Activated naive CD4-positive, alpha-beta T cell treated with anti-CD3 and anti-CD28 coated beads, Interleukin-2, amount 50 U/mL, for 72 hours (primary cell): ENCODE measurements at regions not wholly inside any gene's neighbourhood (a gene's known extent, or its start where the extent isn't known, plus 50 kb on each side); places are given as distances from the start of the nearest gene placed in this dataset.
A peak's percentile ranks its signal among the peaks of the same experiment; 100 is the strongest.

ENCODE experiments used
- ATAC-seq, 2 donors: fragments of 150-1000 bp; cut with Tn5 transposase; 2 replicates each; pipeline ENCODE4 v1.10.0; 2021; ENCODE audit warnings: mild to moderate bottlenecking in 2 of 2, moderate library complexity in 2 of 2
- DNase-seq, 2 donors: peaks; one replicate each; pipeline ENCODE4 v3.0.0; 2021 to 2022; ENCODE audit warnings: low spot score in 2 of 2
- H3K27ac Mint-ChIP-seq, 2 donors: one replicate each; pipeline ENCODE4 v1.8.0; 2022; ENCODE audit warnings: mild to moderate bottlenecking in 2 of 2, mixed read lengths in 2 of 2
- H3K36me3 Mint-ChIP-seq, 2 donors: one replicate each; pipeline ENCODE4 v1.8.0; 2022; ENCODE audit warnings: mixed read lengths in 2 of 2
- H3K9me3 Mint-ChIP-seq, 2 donors: one replicate each; pipeline ENCODE4 v1.8.0; 2022; ENCODE audit warnings: mixed read lengths in 2 of 2

GRCh38 chr6:11368264-11368663 is 135.8 kb upstream of the NEDD9 start:
- ATAC-seq (no peak), DNase-seq (no peak)
- Mint-ChIP-seq H3K36me3 (peaks cover 18 to 24% of the 10 kb centered on the region in 2 donors), H3K9me3 (peaks cover 4 to 12% of the 10 kb centered on the region in 2 donors), H3K27ac (peak overlapping the region in 1 of 2 donors; percentile 77)

GRCh38 chr6:11367638-11368199 is 135.3 kb upstream of the NEDD9 start:
- Mint-ChIP-seq H3K27ac (peak overlapping the region in 1 of 2 donors; percentile 62), H3K9me3 (peaks cover 4 to 12% of the 10 kb centered on the region in 2 donors), H3K36me3 (peaks cover 18 to 25% of the 10 kb centered on the region in 2 donors)
- no peak for DNase-seq
- no peak for ATAC-seq

GRCh38 chr6:11366934-11367637 is 134.6 kb upstream of the NEDD9 start:
- Mint-ChIP-seq H3K27ac (peak overlapping the region; percentile 32 to 62), H3K9me3 (peaks cover 7% of the 10 kb centered on the region in 2 donors), H3K36me3 (peaks cover 17 to 19% of the 10 kb centered on the region in 2 donors)
- ATAC-seq (no peak), DNase-seq (no peak)

GRCh38 chr6:11366183-11366933 is 133.9 kb upstream of the NEDD9 start:
- peak overlapping the region; percentile 62 to 93 for H3K27ac Mint-ChIP-seq
- H3K36me3 Mint-ChIP-seq: peaks cover 18 to 21% of the 10 kb centered on the region in 2 donors
- peak in 1 of 2 donors; percentile 45 for DNase-seq
- peak; percentile 30 to 62 for ATAC-seq
- H3K9me3 Mint-ChIP-seq: peaks cover 10 to 11% of the 10 kb centered on the region in 2 donors

- peaks cover 21 to 23% of the 10 kb centered on the region in 2 donors for H3K9me3 Mint-ChIP-seq
- no peak for ATAC-seq
- peak overlapping the region; percentile 19 to 62 for H3K27ac Mint-ChIP-seq
- peaks cover 26 to 31% of the 10 kb centered on the region in 2 donors for H3K36me3 Mint-ChIP-seq
- no peak for DNase-seq
Observed at GRCh38 chr6:11364971-11365397, 132.5 kb upstream of the NEDD9 start.

GRCh38 chr6:11363881-11364576 is 131.6 kb upstream of the NEDD9 start:
- Mint-ChIP-seq H3K36me3 (peaks cover 32 to 41% of the 10 kb centered on the region in 2 donors), H3K9me3 (peaks cover 23 to 30% of the 10 kb centered on the region in 2 donors)
- ATAC-seq: peak; percentile 73 to 87

GRCh38 chr6:11362564-11362963 is 130.1 kb upstream of the NEDD9 start:
- DNase-seq: no peak
- H3K27ac Mint-ChIP-seq: peak overlapping the region; percentile 10 to 20

More at GRCh38 chr6:11363881-11364576, 131.6 kb upstream of the NEDD9 start:
- H3K27ac Mint-ChIP-seq: peak overlapping the region; percentile 11 to 76
- DNase-seq: peak; percentile 49 to 70

GRCh38 chr6:11358904-11359830 is 126.7 kb upstream of the NEDD9 start:
- DNase-seq (no peak), ATAC-seq (no peak)
- peaks cover 19 to 35% of the 10 kb centered on the region in 2 donors for H3K9me3 Mint-ChIP-seq
- peak overlapping the region in 1 of 2 donors; percentile 1 for H3K27ac Mint-ChIP-seq
- H3K36me3 Mint-ChIP-seq: peaks cover 39 to 70% of the 10 kb centered on the region in 2 donors

More at GRCh38 chr6:11362564-11362963, 130.1 kb upstream of the NEDD9 start:
- Mint-ChIP-seq H3K36me3 (peaks cover 39 to 50% of the 10 kb centered on the region in 2 donors), H3K9me3 (peaks cover 19 to 35% of the 10 kb centered on the region in 2 donors)
- ATAC-seq: no peak

- DNase-seq: no peak
- H3K36me3 Mint-ChIP-seq: peaks cover 45 to 76% of the 10 kb centered on the region in 2 donors
- peak overlapping the region in 1 of 2 donors; percentile 65 for H3K27ac Mint-ChIP-seq
- H3K9me3 Mint-ChIP-seq: peaks cover 17 to 37% of the 10 kb centered on the region in 2 donors
- no peak for ATAC-seq
Observed at GRCh38 chr6:11357285-11357684, 124.8 kb upstream of the NEDD9 start.

GRCh38 chr6:11356404-11357155 is 124.1 kb upstream of the NEDD9 start:
- ATAC-seq: no peak
- H3K9me3 Mint-ChIP-seq: peaks cover 14 to 42% of the 10 kb centered on the region in 2 donors
- H3K27ac Mint-ChIP-seq: peak overlapping the region in 1 of 2 donors; percentile 65
- DNase-seq: no peak
- H3K36me3 Mint-ChIP-seq: peaks cover 50 to 79% of the 10 kb centered on the region in 2 donors

GRCh38 chr6:11353921-11354389 is 121.5 kb upstream of the NEDD9 start:
- Mint-ChIP-seq H3K36me3 (peaks cover 41 to 79% of the 10 kb centered on the region in 2 donors), H3K9me3 (peaks cover 3 to 34% of the 10 kb centered on the region in 2 donors), H3K27ac (peak overlapping the region; percentile 87 to 98)
- peak; percentile 63 to 73 for DNase-seq
- ATAC-seq: peak; percentile 94 to 98

GRCh38 chr6:11350294-11350693 is 117.8 kb upstream of the NEDD9 start:
- DNase-seq (no peak), ATAC-seq (no peak)
- peaks cover 28 to 70% of the 10 kb centered on the region in 2 donors for H3K36me3 Mint-ChIP-seq
- peak overlapping the region in 1 of 2 donors; percentile 34 for H3K27ac Mint-ChIP-seq
- peaks cover 3 to 23% of the 10 kb centered on the region in 2 donors for H3K9me3 Mint-ChIP-seq

- ATAC-seq: no peak
- DNase-seq: no peak
- Mint-ChIP-seq H3K9me3 (peaks cover 3 to 23% of the 10 kb centered on the region in 2 donors), H3K36me3 (peaks cover 28 to 67% of the 10 kb centered on the region in 2 donors), H3K27ac (no peak overlapping the region)
Observed at GRCh38 chr6:11349880-11350279, 117.4 kb upstream of the NEDD9 start.

GRCh38 chr6:11346516-11346915 is 114.0 kb upstream of the NEDD9 start:
- no peak overlapping the region for H3K27ac Mint-ChIP-seq
- H3K9me3 Mint-ChIP-seq: peaks cover 3 to 18% of the 10 kb centered on the region in 2 donors
- DNase-seq: no peak
- ATAC-seq: no peak
- peaks cover 12 to 66% of the 10 kb centered on the region in 2 donors for H3K36me3 Mint-ChIP-seq
